NCI-H187 treated with DMSO at 0.1 percent for 48 hours (cell line): ENCODE measurements at regions not wholly inside any gene's neighbourhood (a gene's known extent, or its start where the extent isn't known, plus 50 kb on each side); places are given as distances from the start of the nearest gene placed in this dataset.
"Not testable (repeated sequence)": the region's sequence is repeated elsewhere in the genome, so short reads cannot be mapped to it uniquely, and the experiment has no call there.

Source experiments
- DNase-seq: peaks from one replicate; lab custom pipeline; 2025; lab: John Stamatoyannopoulos, UW

- DNase-seq: no peak
Observed at GRCh38 chr3:107218864-107219269, 158.4 kb upstream of the CCDC54 start.

DNA sequence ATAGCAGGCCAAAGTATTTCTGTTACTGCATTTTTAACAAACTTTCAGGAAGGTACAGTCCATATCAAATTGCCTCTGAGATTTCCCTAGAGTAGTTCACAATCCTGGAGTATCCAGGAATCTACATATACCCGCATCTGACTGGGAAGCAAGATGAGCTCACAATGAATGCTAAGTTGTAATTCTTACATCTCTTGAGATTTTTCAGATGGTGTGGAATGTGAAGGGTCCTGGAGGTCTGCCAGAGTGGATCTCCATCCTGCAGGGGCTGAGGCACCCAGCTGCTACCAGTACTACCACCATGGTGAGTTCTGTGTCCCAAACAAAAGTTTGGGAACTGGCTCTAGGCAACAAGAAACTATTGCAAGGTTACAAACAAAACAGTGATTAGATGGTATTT, 156.7 kb upstream of the CCDC54 start:
- no peak for DNase-seq

- DNase-seq: no peak
Observed at GRCh38 chr3:107221856-107222255, 155.4 kb upstream of the CCDC54 start.

GRCh38 chr3:107222907-107223306, 154.3 kb upstream of the CCDC54 start:
- DNase-seq: no peak

DNA sequence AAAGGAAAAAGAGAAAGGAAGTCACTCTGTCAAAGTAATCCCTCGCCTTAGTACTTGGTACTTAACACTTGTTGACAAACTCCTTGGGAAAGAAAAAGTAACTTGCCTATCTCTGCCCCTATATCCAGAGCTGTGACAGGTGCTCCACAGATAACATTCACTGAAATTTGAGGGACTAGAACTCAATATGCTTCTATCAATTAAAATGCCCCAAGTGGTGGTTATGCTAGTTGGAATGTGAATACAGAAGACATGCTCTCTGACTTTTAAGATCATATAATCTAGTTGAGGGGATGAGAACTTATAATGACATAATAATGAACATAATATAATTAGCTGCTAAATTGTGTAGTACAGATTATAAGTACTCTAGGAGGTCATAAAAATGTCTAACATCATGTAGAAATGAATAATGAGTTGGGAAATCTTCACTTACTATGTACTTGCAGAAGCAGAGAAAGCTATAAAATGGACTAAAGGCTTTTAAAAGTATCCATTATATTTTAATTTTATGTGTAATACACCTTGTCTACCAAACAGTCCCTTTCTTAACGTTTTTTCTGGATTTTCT, 153.1 kb upstream of the CCDC54 start:
- DNase-seq: no peak

GRCh38 chr3:107227091-107227490, 150.1 kb upstream of the CCDC54 start:
- DNase-seq: no peak

GRCh38 chr3:107233877-107234276, 143.4 kb upstream of the CCDC54 start:
- DNase-seq: not testable (repeated sequence)

DNA sequence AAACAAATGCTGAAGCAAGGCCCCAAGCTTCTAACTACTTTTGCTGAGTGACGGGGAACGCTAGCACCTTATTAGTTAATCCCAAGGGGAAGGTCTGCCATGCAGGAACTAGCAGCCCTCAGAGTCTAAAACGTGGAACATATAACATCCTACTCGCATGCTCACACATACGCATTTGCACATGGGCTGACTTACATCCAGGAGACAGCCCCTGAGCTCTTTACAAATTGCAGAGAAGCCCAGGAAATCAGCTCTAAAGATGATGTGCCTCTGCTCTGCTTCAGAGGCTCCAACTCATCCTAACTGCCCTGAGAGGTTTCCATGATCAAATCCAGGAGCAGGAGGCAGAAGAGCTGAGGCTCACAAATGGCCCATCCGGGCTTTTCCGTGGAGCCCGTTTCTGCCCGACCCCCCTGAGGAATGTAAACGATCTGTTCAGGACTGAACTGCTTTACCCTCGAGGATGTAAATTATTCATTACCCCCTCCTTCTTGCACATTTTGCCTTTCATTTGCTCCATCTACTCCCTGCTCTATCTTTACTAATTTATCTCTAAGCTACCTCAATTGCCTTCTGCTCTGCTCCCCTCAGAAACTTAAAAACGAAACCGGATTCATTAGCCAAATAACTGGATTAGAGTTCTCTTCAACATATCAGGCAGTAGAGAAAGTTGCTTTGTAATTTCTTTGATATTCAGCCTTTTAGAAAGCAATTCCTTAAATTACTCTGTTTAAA, 141.9 kb upstream of the CCDC54 start:
- DNase-seq: no peak

DNA sequence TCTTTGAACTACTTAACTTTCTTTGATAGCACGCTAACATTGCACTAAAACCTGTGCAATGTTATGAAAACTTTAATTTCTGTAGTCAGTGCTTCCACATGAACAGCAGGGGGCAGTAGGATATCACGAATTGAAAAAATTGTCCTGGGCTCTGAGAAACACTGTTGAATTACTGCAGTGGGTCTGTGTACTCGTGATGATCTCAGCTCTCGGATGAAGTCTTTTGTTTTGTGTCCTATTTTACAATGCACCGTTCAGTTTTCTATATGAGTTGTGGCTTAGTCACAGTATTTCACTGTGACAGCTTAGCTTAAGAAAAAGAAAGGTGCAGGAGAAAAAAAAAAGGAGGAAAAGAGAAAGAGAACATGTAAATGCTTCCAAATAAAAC, 141.3 kb upstream of the CCDC54 start:
- DNase-seq: peak; percentile 53

GRCh38 chr3:107236655-107237337, 140.4 kb upstream of the CCDC54 start:
- DNase-seq: no peak

DNA sequence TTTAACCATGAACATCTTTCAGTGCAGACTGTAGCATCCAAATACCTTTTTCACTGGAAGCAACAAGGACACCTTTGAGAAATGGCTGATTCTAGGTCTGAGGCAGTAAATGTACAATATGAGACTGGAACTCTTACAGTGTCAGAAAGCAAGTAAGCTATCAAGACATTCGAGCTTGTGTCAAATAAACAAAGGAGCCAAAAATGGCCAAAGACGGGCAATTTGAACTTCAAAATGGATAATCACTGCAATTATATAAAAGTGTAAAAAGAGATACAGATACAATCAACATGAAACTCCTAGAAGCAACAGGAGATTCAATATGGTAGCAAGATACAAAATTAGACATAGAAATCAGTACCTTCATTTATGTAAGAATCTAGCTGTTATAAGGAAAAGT, 138.5 kb upstream of the CCDC54 start:
- DNase-seq: no peak

DNA sequence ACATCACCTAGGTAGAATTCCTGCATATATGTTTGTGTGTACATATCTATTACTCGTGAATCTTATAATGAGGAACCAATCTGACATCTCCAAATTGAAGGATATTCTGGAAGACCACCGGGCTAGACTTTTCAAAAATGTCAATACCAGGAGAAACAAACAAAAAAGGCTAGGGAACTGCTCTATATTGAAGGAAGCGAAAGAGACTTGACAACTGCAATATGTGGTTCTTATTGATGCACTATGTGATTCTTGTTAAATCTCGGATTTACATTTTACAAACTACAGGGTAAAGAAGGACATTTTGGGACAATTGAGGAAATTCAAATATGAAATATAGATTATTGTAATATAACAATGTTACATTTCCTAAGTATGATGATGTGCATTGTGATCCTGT, 137.5 kb upstream of the CCDC54 start:
- no peak for DNase-seq

GRCh38 chr3:107240183-107241091, 136.8 kb upstream of the CCDC54 start:
- DNase-seq: no peak

GRCh38 chr3:107241217-107241616, 136.0 kb upstream of the CCDC54 start:
- no peak for DNase-seq

DNA sequence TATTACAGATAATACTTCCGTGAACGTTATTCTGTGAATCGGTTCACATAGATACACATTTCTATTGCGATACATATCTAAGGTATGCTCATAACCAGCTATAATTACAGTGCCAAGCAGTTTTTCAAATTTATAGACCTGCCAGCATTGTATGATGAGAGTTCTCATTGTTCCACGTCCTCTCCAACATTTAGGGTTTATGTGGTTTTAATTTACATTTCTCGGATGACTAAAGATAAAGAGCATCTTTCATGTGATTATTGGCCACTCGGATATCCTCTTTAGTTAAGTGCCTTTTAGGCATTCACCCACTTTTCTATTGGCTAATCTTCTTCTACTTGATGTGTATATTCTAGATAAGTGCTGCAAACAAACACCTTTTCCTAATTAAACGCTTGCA, 134.7 kb upstream of the CCDC54 start:
- peak; percentile 63 for DNase-seq

- DNase-seq: no peak
Observed at GRCh38 chr3:107247116-107247515, 130.1 kb upstream of the CCDC54 start.

- DNase-seq: no peak
Observed at GRCh38 chr3:107249132-107249531, 128.1 kb upstream of the CCDC54 start.

DNA sequence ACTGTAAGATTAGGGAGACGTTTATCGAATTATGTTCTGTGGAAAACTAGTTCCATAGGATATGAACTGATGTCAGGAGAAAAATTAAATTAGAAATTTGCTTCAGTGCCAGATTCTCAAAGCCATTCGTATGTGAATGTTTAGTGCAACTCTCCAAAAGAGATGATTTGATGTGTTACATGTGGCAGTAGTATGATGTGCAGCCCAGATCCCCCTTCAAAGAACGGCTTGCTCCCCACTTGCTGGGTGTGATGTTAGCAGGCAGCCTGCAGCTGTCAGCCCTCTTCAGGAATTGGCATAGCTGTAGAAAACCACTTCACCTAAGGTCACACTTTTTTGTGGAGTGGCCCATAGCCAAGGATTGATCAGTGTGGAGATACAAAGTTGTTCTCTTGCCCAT, 127.0 kb upstream of the CCDC54 start:
- no peak for DNase-seq

DNA sequence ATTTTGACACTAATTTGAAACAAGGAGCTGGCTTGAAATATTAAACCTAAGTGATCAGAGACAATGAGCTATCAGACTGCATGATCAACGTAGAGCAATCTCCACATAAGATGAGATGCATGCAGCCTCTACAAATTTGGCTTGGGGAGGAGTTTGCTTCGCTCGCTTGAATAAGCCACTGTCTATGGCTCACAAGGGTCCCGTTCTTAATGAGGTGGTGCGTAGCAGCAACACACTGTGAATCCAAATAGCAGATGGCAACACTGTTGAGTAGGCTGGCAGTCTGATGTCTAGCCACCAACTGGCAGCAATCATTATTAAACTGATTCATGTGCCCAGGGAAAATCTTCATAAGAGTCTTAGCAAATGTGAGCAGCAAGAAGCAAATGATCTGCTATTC, 125.4 kb upstream of the CCDC54 start:
- DNase-seq: no peak

GRCh38 chr3:107256963-107257362, 120.3 kb upstream of the CCDC54 start:
- DNase-seq: no peak

DNA sequence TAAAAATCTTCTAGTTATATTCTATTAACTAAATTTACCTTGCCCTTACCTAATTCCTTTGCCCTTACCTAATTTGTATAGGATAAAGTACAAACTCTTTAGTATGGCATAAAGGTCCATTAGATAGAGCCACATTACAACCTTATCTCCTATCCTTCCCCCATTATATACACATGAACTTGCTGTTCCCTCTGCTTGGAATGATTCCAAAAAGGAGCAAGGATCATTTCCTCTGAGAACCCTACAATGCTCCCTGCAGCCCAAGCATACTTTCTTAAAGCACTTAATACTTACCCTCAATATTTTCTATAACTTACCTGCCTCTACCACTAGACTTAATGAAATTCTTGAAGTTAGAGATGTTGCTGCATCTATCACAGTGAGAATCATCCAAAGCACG, 118.9 kb upstream of the CCDC54 start:
- DNase-seq: no peak

GRCh38 chr3:107260207-107260606, 117.0 kb upstream of the CCDC54 start:
- DNase-seq: no peak
